ENCODE measurements at regions not wholly inside any gene's neighbourhood (a gene's known extent, or its start where the extent isn't known, plus 50 kb on each side); places are given as distances from the start of the nearest gene placed in this dataset.

DNA sequence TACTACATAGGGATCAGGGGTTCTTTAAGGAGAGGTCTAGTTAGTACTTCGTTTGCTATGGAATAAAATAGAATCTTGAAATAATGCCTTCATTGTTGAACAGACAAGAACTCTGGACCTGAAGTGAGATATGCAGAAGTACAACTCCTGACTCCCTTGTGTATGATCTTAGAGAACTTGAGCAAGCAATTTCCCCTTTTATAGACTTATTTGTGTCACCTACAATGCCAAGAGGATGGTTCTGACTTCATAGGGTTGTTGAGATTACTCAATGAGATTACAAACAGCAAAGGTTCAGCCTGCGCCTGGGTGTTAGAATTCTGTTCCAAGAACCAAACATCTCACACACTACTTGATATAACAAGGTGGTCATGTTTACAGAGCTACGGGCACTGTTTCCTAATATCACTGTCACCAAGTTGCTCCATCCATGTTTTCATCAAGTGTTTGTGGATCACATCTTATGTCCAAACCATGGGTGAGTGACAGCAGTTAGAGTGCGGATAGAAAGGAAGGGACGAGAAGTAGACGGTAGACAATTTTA, 76.7 kb upstream of the ADAMTS9 start:
- Mint-ChIP-seq H3K4me3 (no peak overlapping the region), H3K27ac (no peak overlapping the region)

DNA sequence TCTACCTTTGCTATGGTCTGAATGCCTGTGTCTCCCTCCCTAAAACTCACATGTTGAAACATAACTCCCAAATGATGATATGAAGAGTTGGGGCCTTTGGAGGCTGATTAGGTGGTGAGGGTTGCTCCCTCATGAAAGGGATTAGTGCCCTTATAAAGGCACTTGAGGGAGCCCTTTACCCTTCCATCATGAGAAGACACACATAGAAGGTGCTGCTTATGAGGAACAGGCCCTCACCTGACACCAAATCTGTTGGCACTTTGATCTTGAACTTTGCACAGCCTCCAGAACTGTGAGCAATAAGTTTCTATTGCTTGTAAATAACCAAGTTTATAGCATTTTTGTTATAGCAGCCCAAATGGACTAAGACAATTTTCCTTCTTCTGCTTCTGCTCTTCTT, 76.2 kb upstream of the ADAMTS9 start:
- TF ChIP-seq, protein P1, sequence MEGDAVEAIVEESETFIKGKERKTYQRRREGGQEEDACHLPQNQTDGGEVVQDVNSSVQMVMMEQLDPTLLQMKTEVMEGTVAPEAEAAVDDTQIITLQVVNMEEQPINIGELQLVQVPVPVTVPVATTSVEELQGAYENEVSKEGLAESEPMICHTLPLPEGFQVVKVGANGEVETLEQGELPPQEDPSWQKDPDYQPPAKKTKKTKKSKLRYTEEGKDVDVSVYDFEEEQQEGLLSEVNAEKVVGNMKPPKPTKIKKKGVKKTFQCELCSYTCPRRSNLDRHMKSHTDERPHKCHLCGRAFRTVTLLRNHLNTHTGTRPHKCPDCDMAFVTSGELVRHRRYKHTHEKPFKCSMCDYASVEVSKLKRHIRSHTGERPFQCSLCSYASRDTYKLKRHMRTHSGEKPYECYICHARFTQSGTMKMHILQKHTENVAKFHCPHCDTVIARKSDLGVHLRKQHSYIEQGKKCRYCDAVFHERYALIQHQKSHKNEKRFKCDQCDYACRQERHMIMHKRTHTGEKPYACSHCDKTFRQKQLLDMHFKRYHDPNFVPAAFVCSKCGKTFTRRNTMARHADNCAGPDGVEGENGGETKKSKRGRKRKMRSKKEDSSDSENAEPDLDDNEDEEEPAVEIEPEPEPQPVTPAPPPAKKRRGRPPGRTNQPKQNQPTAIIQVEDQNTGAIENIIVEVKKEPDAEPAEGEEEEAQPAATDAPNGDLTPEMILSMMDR (conservative IDR thresholded peaks at IDR 0.05) = no peak
- peaks cover 13% of the 10 kb centered on the region for H3K4me1 Mint-ChIP-seq (ENCODE audit: unreplicated experiment)
- H3K27ac Mint-ChIP-seq = no peak overlapping the region
- no peaks in the 10 kb centered on the region for H3K9me3 Mint-ChIP-seq
- DNase-seq (ENCODE audit: extremely low spot score, unreplicated experiment) = no peak
- H3K36me3 Mint-ChIP-seq = no peaks in the 10 kb centered on the region
- H3K4me3 Mint-ChIP-seq = no peak overlapping the region
- no peaks in the 10 kb centered on the region for H3K27me3 Mint-ChIP-seq

More for the DNA sequence above, 76.7 kb upstream of the ADAMTS9 start:
- Mint-ChIP-seq H3K4me1 (ENCODE audit: unreplicated experiment) (peaks cover 13% of the 10 kb centered on the region), H3K36me3 (no peaks in the 10 kb centered on the region), H3K9me3 (no peaks in the 10 kb centered on the region), H3K27me3 (no peaks in the 10 kb centered on the region)
- TF ChIP-seq, protein P1 (conservative IDR thresholded peaks at IDR 0.05) = no peak
- no peak for DNase-seq (ENCODE audit: extremely low spot score, unreplicated experiment)

DNA sequence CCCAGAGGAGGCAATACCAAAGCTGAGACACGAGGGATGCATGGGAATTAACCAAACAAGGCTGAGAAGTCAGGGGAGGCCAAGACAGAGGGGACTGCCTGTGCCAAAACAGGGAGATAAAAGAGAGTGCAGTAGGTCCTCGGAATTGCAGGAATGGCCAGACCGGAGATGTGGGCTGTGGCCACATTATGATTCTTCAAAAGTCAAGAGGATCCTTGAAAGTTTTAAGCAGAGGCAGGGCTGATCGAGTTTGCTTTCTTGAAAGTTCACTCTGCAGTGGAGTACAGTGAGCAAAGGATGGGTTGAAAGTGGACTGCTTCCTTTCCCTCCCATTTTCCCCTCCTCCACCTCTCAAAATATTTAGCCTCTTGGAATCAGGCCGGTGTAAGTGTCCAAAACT, 73.9 kb upstream of the ADAMTS9 start:
- H3K4me1 Mint-ChIP-seq (ENCODE audit: unreplicated experiment) = peaks cover 8% of the 10 kb centered on the region
- no peaks in the 10 kb centered on the region for H3K9me3 Mint-ChIP-seq
- H3K27me3 Mint-ChIP-seq = no peaks in the 10 kb centered on the region
- TF ChIP-seq, protein P1 (conservative IDR thresholded peaks at IDR 0.05) = no peak
- no peak overlapping the region for H3K4me3 Mint-ChIP-seq
- no peak overlapping the region for H3K27ac Mint-ChIP-seq
- H3K36me3 Mint-ChIP-seq = no peaks in the 10 kb centered on the region
- DNase-seq (ENCODE audit: extremely low spot score, unreplicated experiment) = no peak

DNA sequence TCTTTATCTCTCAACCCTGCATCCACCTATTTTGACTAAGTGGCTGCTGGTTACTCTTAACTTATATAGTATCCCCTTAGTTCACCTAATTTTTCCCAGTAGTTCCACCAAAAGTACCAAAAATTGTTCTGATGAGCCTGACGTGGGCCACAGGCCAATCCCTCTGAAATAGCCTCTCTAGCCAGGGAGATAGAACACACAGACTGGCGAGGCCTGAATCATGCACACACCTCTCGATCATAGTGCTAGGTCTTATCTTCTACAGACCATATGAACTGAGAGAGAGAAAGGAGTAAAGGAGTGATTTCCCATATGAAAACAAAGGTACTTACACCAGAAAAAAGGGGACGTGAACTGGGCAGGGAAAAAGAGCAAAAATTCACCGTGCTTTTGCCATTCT, 72.5 kb upstream of the ADAMTS9 start:
- Mint-ChIP-seq H3K36me3 (no peaks in the 10 kb centered on the region), H3K4me3 (no peak overlapping the region), H3K27me3 (no peaks in the 10 kb centered on the region), H3K27ac (no peak overlapping the region), H3K9me3 (no peaks in the 10 kb centered on the region), H3K4me1 (ENCODE audit: unreplicated experiment) (peaks cover 8% of the 10 kb centered on the region)
- no peak for DNase-seq (ENCODE audit: extremely low spot score, unreplicated experiment)
- TF ChIP-seq, protein P1 (conservative IDR thresholded peaks at IDR 0.05) = no peak

DNA sequence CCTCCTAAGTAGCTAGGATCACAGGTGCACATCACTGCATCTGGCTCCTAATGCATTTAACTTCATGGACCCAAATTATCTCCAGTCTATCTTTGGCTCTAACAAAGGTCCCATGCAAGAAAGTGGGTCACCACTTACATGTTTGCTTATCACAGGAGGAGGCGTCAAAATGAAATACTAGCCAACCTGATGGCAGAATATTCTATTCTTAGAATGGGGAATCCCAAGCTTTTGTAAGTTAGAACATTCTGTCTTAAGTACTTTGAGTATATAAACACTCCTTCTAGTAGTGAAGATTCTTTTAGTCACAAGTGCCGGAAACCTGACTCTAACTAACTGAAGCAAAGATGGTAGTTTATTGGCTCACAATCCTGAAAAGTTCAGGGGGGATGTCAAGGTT, 72.0 kb upstream of the ADAMTS9 start:
- TF ChIP-seq, protein P1 (conservative IDR thresholded peaks at IDR 0.05) = no peak
- H3K36me3 Mint-ChIP-seq = no peaks in the 10 kb centered on the region
- no peaks in the 10 kb centered on the region for H3K9me3 Mint-ChIP-seq
- H3K27me3 Mint-ChIP-seq = no peaks in the 10 kb centered on the region
- no peak overlapping the region for H3K4me3 Mint-ChIP-seq
- DNase-seq (ENCODE audit: extremely low spot score, unreplicated experiment) = no peak
- peaks cover 8% of the 10 kb centered on the region for H3K4me1 Mint-ChIP-seq (ENCODE audit: unreplicated experiment)
- H3K27ac Mint-ChIP-seq = no peak overlapping the region
